ENCODE measurements at regions not wholly inside any gene's neighbourhood (a gene's known extent, or its start where the extent isn't known, plus 50 kb on each side); places are given as distances from the start of the nearest gene placed in this dataset.

DNA sequence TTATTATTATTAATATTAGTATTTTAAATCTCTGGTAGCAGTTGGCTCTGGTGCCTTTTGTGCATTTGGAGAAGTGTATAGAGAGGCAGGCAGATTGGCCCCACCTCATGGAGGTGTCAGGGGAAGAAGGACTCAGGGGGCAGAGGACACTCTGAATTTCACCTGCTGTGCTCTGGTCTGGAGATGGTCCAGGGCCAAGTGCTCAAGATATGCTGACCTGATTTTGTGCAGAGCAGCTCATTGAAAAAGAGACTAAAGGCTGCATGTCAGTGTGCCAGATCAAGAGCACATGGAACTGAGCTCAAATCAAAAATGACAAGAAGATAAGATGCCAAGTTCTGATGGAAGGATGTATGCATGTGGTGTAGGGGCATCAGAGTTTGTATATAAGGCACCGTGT lies 323.6 kb upstream of the TNP1 start:
- no peak for FAIRE-seq

DNA sequence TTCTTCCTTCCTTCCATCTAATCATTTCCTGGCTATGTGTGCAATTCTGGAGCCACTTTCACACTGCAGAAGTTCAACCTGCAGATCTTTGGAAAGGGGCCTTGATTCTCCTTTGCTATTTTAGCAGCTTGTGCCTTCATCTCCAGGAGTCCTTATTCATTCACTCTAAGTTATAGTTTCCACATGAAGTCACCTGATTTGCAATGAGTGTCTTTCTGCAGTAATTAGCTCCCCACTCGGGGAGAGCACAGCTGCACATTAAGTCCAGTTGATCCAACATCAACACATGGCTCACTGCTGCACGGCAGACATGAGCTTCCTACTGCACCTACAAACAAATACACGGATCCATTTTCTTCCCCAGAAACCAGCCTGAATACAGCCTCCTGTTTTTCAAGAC lies 323.1 kb upstream of the TNP1 start:
- FAIRE-seq, result peak; percentile 69

DNA sequence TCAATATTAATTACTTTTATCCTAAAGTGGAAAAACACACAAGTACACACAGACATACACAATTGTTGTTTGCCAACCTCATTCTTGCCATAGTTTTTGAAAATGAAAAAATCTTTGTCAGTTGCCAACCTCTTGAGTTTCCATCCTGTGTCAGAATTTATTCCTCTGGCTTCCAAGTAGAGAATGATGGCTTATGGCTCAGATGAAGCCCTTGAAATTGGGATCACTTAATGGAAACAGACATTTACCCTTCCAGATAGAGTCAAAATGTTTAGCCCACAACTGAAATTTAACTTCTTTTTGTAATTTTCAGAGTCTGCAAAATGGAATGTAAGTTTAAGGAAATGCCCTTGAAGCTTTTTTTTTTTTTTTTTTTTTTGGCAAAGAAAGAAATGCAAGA lies 321.6 kb upstream of the TNP1 start:
- no peak for FAIRE-seq

DNA sequence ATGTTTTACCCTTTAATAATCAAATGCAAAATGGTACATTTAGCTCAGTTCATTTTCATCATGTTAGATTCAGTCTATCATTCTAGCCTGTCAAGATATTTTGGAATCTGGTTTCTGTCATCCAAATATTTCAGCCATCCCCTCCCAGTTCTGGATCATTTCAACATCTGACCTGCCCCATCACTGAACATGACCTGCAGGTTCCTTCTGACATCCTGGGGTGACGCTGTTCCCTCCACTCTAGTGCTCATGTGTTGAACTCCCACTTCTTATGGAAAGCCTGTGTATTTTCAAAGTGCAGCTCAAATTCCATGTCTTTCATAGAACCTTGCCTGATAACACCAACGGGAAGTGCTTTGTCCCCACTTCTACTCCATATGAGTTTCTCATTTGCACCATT lies 320.0 kb upstream of the TNP1 start:
- FAIRE-seq, result no peak

DNA sequence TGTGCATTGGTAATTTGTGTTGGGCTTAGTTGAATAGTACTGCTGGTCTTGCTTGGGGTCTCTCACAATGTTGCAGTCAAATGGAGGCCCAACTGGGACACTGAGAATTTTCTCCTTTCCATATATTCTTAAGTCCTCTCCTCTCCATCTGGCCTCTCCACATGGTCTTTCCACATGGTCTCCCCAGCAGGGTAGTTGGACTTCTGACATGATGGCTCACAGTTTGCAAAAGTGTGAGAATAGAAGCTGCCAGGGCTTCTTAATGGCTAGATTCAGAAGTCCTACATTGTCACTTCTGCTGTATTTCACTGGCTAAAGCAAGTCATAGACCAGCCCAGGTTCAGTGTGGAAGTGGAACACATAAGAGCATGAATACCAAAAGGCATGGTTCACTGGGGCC lies 318.5 kb upstream of the TNP1 start:
- no peak for FAIRE-seq

DNA sequence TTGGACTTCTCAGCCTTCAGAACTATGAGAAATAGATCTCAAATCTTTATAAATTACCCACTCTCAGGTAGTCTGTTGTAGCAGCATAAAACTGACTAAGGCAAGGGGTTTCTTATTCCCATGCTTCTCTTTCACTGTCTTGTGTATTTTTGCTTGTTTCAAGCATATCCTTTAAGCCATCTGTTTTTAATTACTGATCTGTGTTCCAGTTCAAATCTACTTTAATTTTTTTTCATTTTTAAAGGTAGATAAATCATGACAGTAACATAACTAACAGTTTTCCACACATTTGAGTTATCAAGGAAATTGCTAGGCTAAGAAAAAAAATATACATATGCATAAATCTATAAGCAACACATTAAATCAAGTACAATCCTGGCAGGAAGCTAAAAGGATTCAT lies 317.9 kb upstream of the TNP1 start:
- FAIRE-seq, result no peak

DNA sequence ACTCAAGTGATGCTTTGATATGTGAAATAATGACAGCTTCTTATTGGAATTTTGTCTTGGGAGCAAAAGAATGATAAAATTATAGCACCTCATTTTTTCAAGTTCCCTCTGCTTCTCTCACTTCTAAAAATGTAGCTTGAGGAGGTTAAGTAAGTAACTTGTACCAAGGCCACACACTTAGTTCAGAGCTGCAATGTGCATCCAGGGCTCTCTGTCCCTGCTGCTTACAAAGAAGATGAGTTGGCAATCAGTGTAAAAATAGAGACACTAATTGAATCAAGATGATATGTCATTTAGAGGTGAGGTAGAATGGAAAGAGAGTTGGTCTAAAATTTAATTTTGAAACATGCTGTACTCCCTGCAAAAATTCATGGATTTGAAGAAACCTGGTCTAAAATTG lies 312.0 kb upstream of the TNP1 start:
- FAIRE-seq, result no peak

DNA sequence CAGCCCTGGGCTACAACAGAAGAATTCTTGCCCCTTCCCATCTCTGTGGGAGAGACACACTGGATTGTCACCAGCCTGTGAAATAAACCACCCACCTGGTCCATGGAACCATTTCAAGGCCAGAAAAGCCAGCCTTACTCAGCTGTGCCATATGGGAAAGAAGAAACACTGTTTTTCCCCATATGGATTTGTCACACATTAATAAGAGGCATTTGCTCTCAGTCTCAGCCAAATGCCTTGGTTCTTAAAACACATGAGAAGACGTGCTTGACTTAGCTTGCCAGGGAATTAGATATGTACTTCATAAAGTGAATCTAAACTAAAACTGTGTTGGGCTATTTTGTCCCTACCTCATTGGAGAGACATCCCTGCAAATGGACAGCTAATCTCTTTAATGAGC lies 308.6 kb upstream of the TNP1 start:
- no peak for FAIRE-seq

DNA sequence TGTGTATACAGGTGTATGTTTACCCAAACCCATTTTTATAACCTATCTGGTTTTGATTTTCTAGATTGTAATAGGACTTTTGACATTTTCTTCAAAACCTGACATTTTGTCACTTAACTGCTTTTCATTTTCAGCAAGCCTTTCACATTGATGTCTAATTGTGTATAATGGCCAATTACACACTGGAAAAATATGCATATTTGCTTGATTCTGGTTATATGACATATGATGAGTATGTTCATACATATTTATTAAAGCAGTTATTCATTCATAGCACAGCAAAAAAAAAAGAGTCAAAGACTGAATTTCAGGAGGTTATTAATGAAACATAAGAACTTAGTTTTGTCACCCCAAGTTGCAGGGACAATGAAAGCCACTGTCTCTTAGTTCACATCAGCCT lies 307.7 kb upstream of the TNP1 start:
- FAIRE-seq, result no peak

DNA sequence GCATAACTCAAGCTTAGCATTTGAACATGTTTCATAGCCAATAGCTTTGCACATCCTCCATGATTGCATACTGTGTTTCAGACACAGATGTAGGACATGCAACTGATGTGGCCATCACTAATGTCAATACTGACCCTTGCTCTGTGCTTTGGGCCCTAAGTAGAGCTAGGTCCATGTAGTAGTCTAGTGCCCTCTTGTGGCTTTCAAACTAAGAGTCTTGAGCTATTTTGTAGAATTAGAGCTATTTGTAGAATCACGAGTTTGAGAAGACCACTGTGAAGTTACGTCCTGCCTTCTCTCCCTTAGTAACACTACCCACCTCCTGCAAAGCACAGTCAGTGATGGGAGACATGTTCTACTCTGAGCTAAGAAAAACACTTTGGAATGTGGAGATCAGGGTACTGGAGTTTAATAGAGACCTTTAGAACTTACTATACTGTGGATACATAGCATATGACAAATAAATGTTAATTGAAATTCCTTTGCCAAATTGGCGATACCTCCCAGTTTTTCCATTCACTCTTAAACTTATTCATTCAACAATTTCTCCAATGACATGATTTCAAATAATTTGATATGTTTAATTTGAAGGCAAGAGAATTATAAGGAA lies 306.5 kb upstream of the TNP1 start:
- FAIRE-seq, result peak; percentile 97

DNA sequence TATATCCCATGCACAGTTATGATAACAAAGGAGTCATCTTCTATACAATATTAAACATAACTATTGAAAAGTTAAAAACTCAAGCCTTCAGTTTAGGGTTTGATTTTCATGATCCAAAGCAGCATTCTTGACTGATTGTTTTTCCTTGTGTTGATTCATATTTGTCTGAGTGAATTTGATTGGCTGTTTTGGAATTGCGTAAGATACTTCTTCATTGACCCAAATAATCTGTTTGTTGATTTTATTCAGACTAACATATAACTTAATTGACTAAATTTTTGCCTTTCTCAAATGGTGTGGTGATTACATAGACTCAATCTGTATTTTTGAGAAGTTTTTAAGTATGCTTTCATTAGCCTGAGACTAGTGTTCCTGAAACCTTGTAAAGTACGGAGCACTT lies 305.7 kb upstream of the TNP1 start:
- FAIRE-seq, result peak; percentile 27

DNA sequence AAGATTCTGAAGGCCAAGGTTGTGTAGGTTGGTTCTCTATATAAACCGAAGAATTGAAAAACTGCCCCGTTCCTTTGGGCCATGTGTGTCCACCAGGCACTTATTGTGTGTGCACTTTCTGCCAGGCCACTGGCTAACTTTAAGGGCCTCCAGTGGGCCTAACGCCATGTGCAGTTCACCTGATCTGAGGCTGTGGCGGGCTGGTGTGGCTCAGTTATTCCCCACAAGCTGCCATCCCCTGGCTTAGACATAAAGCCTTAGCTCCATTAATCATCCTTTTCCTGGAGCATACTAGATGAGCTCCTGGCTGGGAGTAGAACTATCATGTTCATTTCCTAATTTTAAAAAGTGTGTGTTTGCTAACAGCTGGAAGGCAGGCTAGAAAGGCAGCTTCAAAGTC lies 304.1 kb upstream of the TNP1 start:
- FAIRE-seq, result no peak

DNA sequence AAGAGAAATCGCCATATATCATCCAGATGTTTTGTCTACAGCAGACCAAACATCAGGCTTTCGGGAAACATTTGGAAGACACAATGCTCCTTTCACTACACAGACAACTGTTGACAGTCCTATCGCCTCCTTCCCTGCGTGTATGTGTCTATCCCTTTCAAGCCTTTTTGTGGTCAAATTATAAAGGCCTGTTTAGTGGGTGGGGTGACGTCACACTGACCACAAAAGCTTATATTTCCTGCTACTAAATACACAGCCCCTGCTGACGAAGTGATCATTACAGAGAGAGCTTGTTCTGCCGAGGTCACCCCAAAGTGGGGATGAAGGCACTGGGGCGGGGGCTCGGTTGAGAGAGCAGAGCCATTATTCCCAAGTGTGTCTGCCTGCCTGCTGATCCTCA lies 302.7 kb upstream of the TNP1 start:
- no peak for FAIRE-seq

DNA sequence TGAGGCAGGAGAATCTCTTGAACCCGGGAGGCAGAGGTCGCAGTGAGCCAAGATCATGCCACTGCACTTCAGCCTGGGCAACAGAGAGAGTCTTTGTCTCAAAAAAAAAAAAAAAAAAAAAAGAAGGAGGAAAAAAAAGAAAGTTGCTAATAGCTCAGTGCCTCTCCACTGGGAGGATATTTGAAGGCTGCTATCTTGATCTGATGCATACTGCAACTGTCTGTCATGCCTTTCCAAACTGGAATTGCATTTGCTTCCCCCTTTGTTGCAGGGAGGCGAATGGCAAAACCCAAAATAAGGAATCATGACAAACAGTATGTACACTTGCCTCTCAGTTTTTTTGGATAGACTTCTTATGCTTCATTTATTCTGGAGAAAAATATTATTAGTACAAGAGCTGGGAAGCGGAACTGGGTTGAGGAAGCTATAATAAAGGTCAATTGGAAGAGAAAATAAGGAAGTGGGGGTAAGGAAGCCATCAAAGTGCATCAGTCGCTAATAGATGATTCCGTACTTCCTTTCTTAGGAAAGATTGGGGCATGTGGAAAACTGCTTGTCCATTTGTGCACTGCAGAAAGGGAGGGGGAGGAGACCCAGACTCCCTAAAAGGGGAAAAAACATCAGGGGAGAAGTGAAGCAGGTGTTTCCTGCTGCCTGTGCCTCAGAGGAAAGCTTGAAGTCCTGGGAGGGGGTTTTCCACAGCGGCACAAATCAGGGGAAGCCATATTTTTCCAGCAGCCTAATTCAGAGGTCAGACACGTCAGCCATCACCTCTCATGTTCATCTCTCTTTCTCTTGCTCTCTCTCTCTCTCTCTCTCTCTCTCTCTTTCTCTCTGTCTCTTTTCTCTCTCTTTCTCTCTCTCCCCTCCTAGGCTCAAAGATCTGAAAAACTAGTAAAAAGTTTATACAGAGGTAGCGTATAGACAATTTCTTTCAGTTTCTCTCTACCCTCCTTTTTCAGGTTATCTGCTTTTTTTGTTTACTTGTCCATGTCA lies 301.4 kb upstream of the TNP1 start:
- FAIRE-seq, result no peak

DNA sequence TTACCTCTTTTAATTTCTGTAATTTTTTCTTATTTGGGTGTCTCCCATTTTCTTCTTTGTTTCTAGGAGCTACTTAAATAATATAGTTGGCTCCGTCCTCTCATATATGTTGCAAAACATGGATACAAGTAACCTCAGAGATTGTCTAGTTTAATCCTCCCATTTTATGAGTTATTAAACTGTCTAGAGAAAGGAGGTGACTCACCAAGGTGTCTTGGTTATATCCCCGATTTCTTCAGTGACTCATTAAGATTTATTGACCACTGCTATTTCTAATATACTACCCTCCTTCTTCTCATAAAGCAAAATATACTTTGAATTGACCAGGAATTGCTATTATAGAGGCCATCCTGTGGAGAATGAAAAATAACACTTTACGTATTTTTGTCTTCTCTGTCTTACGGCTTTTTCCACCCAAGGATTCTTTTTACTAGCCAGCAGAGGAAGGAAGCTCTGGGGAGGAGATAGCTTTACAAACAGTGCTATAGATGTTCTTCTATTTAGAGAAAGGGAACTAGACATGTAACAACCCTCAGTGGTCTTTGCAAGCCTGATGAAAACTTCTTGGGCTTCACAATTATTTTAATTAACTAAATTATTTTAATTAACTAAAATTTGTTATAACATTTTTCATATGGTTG lies 300.4 kb upstream of the TNP1 start:
- no peak for FAIRE-seq

DNA sequence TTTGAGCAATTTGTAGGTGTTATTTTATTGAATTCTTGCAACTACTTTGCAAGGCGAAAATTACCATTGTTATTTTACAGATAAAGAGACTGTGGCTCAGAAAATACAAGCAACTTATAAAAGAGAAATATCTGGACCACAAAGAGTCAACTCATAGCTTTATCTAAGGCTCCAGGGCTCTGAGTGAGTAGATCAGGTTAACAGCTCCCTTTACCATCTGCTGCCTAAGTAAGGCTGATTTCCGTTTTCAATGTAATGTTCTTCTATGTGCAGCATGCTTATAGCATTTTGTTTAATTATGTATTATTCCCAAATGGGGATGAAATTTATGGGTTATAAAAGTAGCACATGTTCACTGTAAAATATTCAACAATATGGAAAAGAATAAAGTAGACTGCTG lies 299.1 kb upstream of the TNP1 start:
- FAIRE-seq, result no peak

DNA sequence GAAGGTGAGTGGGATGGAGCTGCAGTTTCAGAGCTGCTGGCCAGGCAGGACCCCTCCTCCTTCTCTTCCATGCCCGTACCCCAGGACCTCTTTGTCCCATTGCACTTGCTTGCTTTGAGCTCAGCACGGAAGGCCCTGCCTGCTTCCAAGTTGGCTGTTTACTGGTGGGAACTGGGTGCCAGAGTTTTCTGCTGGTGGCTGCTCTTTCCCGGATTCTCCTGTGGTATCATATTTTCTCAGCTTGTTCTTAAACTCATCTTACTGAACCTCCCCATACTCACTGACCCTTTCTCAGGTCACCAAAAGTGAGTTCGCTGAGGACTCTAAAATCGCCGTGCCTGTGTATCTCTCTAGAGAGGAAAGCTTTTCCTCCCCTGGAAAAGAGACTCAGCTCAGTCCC lies 297.7 kb upstream of the TNP1 start:
- FAIRE-seq, result no peak

DNA sequence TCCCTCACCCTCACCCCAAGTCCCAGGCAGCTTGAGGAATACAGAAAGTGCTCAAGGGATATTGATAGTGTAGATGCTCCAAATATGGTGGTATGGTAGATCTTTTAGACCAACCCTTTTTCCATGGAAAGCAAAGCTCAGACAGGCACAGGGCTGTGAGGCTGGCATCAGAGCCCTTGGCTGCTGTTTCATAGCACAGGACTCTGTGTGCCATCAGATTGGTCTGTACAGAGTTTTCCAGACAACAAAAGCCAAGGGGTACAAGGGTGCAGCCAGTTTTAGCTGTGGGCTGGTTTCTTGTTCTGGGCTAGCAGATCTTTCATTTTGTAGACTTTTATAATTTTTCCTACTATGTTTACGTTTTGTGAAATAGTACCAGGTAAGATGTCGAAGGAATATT lies 296.9 kb upstream of the TNP1 start:
- no peak for FAIRE-seq

DNA sequence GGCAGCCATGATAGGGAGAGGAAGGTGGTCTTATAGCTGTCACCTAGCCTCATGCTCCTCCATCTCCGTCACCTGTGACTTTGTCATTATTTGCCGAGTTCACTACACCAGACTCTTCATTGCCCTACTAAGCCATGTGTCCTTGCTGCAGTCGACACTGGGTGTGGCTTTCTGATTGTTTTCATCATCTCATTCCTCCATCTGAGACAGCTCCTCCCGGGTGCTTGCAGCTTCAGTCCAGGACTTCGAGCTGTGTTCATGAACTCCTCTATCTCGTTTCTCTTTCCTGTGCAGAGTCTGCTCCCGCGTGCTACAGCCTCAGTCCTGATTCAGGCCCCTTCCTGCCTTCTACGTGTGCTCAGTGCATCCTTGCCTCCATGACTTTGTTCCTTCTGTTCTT lies 295.1 kb upstream of the TNP1 start:
- no peak for FAIRE-seq

DNA sequence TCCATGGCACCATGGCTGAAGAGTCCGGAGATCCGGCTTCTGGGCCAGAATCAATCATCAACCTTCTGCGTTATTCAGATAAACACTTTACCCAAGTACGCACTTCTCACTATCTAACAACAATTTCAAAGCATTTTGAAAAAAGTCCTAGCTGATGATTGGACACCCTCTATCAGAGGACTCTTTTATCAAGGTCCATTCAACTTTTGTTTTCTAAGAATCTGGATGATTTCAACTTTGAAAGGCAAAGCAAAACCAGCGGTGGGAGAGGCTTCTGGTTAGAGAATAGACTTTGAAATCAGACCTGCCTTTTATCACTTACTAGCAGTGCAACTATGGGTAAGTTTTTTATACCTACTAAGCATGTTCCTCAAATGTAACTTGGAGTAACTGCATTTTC lies 293.6 kb upstream of the TNP1 start:
- FAIRE-seq, result no peak

DNA sequence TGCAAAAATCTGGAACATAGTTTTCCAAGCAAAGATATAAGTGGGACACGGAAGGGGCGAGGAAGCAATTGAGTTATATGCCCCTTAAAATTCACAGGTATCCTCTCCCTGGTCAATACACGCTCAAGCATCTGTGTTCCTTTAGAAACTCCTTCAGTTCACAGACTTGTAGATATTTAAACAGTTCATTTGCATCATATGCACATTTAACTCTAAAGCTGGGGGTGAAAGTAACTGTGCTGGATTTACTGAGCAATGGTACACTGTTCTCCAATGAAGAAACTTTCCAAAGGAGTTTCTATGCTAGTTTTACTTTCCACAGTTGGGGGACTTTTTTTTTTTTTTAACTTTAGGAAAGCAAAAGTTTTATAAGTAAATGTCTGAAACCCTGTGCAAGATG lies 293.0 kb upstream of the TNP1 start:
- no peak for FAIRE-seq

DNA sequence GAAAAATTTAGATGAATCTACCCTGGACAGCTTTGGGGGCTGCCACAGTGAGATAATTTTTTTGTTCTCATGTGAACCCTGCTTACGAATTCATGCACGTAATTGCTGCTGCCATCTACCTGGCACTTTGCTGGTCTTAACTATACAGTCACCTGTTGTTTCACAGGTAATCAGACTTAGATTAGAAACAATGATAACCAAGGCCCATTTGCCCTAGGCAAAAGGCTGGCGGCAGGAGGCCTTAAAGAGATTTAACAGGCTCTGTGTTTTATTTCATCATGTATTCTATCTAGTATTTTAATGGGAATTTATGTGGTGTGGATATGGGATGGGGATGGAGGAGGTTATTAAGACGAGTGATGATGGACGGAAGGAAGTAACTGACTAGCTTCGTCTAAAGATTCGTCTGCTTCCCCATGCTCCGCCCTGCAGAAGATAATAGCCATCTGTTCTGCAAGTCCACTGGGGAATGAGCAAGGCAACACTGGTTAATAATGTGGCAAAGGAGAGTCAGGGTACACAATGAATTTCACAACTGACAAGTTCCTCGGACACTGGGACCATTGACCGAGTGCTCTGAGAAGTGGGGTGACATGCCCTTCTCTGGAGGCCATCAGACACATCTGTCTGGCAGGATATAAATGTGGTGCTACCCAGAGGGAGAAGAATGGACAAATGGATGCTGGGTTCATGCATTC lies 291.8 kb upstream of the TNP1 start:
- FAIRE-seq, result no peak

DNA sequence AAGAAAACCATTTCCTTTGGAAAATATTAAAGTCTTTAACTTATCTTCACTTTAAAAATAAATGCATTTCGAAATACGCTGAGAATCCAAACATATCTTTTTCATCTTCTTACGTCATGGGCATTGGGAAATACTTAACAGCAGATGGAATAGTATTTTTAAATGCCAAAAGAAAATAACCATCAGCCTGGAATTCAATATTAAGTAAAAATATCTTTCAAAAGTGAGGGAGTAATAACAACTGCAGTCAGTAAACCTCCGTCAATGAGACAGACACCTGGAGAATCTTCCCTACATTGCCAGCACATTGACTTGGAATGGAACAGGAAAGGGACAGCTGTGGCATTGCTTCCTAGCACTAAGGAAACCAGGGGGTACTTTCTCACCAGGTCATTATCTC lies 290.4 kb upstream of the TNP1 start:
- FAIRE-seq, result no peak
